Gastrocnemius medialis (tissue), 4 donors: ENCODE measurements at regions not wholly inside any gene's neighbourhood (a gene's known extent, or its start where the extent isn't known, plus 50 kb on each side); places are given as distances from the start of the nearest gene placed in this dataset.

ENCODE experiments used
- ATAC-seq, 2 donors: fragments of 150-250 bp; one replicate each; pipeline ENCODE4 v1.9.1; 2016
- DNase-seq, 2 donors: peaks; one replicate each; pipeline ENCODE4 v3.0.0-alpha.2; 2019
- H3K27ac ChIP-seq, 4 donors: fragments of 200-600 bp; sonication (generic); 1 replicate in 1 of 4; 2 replicates in 3 of 4; pipeline ENCODE4 v1.5.1; 2016 to 2018; ENCODE audit warnings: mild to moderate bottlenecking in 2 of 4, moderate library complexity in 1 of 4
- H3K27me3 ChIP-seq, 3 donors: fragments of 200-600 bp; sonication (generic) in 2 of 3; 1 replicate in 1 of 3; 2 replicates in 2 of 3; pipeline versions ENCODE4 v1.5.1 to v1.6.0; 2016 to 2019; ENCODE audit warnings: mild to moderate bottlenecking in 1 of 3, moderate library complexity in 1 of 3
- H3K36me3 ChIP-seq, 2 donors: fragments of 200-600 bp; sonication (generic) in 1 of 2; one replicate each; pipeline ENCODE4 v1.5.1; 2017 to 2018
- H3K4me1 ChIP-seq, 2 donors: fragments of 200-600 bp; sonication (generic) in 1 of 2; one replicate each; pipeline ENCODE4 v1.5.1; 2016 to 2017; ENCODE audit warnings: mild to moderate bottlenecking in 2 of 2
- H3K4me3 ChIP-seq, 4 donors: fragments of 200-600 bp; sonication (generic) in 3 of 4; 1 replicate in 1 of 4; 2 replicates in 3 of 4; pipeline ENCODE4 v1.5.1; 2016 to 2019; ENCODE audit warnings: mild to moderate bottlenecking in 2 of 4
- H3K9me3 ChIP-seq, 3 donors: fragments of 200-600 bp; sonication (generic) in 2 of 3; 1 replicate in 1 of 3; 2 replicates in 2 of 3; pipeline ENCODE4 v1.5.1; 2016 to 2019
- POLR2A ChIP-seq, 2 donors: fragments of 450-650 bp; IDR thresholded peaks; one replicate each; pipeline ENCODE4 v1.6.1; 2017; ENCODE audit warnings: antibody characterized with exemption in 2 of 2, mild to moderate bottlenecking in 2 of 2, moderate library complexity in 2 of 2
- in situ Hi-C, 4 donors: fragments of 200-750 bp; cut with MboI; loops; one replicate each; pipeline versions ENCODE4 v1.15.0 to v1.8.0; 2017; ENCODE audit warnings: low sequenced_read_pairs in 4 of 4
- intact Hi-C: fragments of 100-400 bp; cut with DNase I; formaldehyde crosslinking; loops from one replicate; pipeline ENCODE4 v1.15.1; 2023; ENCODE audit warnings: low total_unique reads
- TF ChIP-seq, protein P1 (sequence below), 5 experiments: fragments of 450-650 bp in 3 of 5; fragments of 200-600 bp in 2 of 5; sonication (generic) in 2 of 5; IDR thresholded peaks in 4 of 5; conservative IDR thresholded peaks in 1 of 5; 1 replicate in 4 of 5; 2 replicates in 1 of 5; pipeline ENCODE4 v1.5.1; 2016 to 2019; ENCODE audit warnings: antibody characterized with exemption in 5 of 5, mild to moderate bottlenecking in 3 of 5, moderate library complexity in 3 of 5

DNA sequence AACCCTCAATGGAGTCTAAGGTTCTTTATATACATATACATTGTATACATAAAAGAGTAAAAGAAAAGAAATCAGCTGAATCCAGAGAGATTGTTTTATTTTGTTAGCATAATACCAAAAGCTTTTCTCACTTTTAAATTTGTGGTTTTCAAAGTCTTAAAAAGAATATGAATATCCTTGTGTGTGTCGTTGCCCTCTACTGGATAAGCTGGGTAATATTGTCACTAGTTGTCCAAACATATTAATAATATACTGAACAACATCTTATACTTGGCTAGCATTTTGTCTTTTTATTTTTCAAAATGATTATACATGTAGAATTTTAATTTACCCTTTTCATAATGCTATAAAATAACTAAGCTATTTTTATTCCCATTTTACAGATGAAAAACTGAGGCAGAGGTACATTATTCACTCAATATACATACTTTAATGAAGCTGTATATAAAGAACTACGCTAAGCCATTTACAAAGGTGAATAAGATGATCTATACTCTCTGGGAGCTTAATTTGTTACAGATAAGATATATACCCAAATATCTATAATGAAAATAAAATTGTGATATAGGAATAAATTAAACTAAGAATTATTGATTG, 531.7 kb downstream of the TFAP2B start:
- intact Hi-C loops (loop anchor here (5.0 kb wide), 1 partner anchor 533 kb away; the partner anchor contains the start of gene TFAP2B), in situ Hi-C loops (no loop called here)
- DNase-seq (no peak), ATAC-seq (no peak)
- TF ChIP-seq POLR2A (IDR thresholded peaks at IDR 0.05) = no peak
- TF ChIP-seq, protein P1, sequence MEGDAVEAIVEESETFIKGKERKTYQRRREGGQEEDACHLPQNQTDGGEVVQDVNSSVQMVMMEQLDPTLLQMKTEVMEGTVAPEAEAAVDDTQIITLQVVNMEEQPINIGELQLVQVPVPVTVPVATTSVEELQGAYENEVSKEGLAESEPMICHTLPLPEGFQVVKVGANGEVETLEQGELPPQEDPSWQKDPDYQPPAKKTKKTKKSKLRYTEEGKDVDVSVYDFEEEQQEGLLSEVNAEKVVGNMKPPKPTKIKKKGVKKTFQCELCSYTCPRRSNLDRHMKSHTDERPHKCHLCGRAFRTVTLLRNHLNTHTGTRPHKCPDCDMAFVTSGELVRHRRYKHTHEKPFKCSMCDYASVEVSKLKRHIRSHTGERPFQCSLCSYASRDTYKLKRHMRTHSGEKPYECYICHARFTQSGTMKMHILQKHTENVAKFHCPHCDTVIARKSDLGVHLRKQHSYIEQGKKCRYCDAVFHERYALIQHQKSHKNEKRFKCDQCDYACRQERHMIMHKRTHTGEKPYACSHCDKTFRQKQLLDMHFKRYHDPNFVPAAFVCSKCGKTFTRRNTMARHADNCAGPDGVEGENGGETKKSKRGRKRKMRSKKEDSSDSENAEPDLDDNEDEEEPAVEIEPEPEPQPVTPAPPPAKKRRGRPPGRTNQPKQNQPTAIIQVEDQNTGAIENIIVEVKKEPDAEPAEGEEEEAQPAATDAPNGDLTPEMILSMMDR (IDR thresholded peaks at IDR 0.05 in 4 of 5, conservative IDR thresholded peaks at IDR 0.05 in 1 of 5) = no peak
- H3K4me1 ChIP-seq = no peaks in the 10 kb centered on the region
- no peak overlapping the region for H3K4me3 ChIP-seq
- no peak overlapping the region for H3K27ac ChIP-seq
- H3K9me3 ChIP-seq = no peaks in the 10 kb centered on the region
- H3K27me3 ChIP-seq = no peaks in the 10 kb centered on the region
- no peaks in the 10 kb centered on the region for H3K36me3 ChIP-seq

DNA sequence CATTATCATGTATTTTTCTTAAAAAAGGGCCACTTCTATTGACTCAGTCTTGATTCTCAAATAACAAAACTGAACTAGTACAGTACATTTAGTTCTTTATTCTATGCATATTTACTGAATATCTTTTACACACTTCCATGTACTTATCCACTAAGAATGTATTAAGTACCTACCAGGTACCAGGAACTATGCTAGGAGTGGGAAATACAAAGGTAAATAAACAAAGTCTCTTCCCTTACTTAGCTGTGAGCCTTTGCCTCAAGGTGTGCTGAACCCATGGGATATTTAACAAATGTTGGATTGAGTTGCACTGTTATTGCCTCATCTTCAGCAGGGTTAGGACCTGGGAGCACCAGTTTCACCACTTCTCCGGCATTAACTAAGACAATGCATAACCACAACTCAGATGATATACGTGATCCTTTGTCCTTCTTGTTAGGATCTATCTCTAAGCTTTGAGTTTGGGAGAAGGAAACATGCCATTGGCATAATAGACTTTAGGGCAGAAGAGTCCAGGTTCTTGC, 533.9 kb downstream of the TFAP2B start:
- DNase-seq = no peak
- in situ Hi-C loops (no loop called here), intact Hi-C loops (loop anchor here (5.0 kb wide), 1 partner anchor 535 kb away; the partner anchor contains the start of gene TFAP2B)
- Histone ChIP-seq H3K4me3 (no peak overlapping the region), H3K27me3 (no peaks in the 10 kb centered on the region), H3K36me3 (no peaks in the 10 kb centered on the region), H3K9me3 (no peaks in the 10 kb centered on the region), H3K4me1 (no peaks in the 10 kb centered on the region), H3K27ac (no peak overlapping the region)
- no peak for TF ChIP-seq POLR2A (IDR thresholded peaks at IDR 0.05)
- TF ChIP-seq, protein P1 (IDR thresholded peaks at IDR 0.05 in 4 of 5, conservative IDR thresholded peaks at IDR 0.05 in 1 of 5) = no peak
- ATAC-seq = no peak

DNA sequence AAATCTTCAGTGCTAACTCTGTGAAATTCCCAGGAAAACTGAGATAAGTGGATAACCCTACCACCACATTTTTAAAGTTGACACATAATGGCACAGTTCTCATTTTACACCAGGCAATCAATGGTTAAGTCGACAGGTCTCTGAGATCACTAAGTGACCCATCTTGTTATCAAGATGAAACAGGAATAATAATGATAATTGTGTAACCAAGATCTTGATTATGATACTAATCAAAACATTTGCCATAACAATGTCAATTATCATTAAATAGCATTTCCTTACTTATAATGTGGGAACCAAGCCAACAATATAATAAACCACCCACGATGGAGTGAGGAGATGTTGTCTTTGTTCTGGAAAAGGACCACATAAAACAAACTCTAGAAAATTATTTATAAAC, 541.6 kb downstream of the TFAP2B start:
- DNase-seq (no peak), ATAC-seq (no peak)
- Histone ChIP-seq H3K27me3 (no peaks in the 10 kb centered on the region), H3K27ac (no peak overlapping the region), H3K4me3 (no peak overlapping the region), H3K36me3 (no peaks in the 10 kb centered on the region), H3K9me3 (no peaks in the 10 kb centered on the region), H3K4me1 (no peaks in the 10 kb centered on the region)
- TF ChIP-seq POLR2A (IDR thresholded peaks at IDR 0.05) = no peak
- TF ChIP-seq, protein P1 (IDR thresholded peaks at IDR 0.05 in 4 of 5, conservative IDR thresholded peaks at IDR 0.05 in 1 of 5) = no peak
- intact Hi-C loops (no loop called here), in situ Hi-C loops (no loop called here)

DNA sequence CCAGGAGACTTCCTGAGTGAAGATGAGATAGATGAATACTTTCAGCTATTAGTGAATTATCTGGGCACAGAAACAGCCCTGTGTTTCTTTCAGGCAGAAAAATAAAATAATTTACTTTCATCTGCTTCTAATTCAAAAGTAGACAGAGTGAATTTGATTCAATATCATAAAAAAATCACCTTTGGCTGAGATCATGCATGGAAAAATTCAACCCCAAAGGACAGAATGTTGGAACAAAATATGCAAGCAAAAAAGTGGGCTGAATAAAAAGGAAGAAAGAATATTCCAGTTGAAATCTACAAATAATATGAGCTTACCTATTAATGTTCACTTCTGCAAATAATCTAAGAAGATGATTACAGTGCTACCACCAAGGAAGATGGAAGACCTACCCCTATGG, 546.9 kb downstream of the TFAP2B start:
- Histone ChIP-seq H3K27ac (no peak overlapping the region), H3K9me3 (no peaks in the 10 kb centered on the region), H3K36me3 (no peaks in the 10 kb centered on the region), H3K4me1 (no peaks in the 10 kb centered on the region), H3K27me3 (no peaks in the 10 kb centered on the region), H3K4me3 (no peak overlapping the region)
- TF ChIP-seq, protein P1 (IDR thresholded peaks at IDR 0.05 in 4 of 5, conservative IDR thresholded peaks at IDR 0.05 in 1 of 5) = no peak
- in situ Hi-C loops = no loop called here
- ATAC-seq (no peak), DNase-seq (no peak)
- intact Hi-C loops = no loop called here

DNA sequence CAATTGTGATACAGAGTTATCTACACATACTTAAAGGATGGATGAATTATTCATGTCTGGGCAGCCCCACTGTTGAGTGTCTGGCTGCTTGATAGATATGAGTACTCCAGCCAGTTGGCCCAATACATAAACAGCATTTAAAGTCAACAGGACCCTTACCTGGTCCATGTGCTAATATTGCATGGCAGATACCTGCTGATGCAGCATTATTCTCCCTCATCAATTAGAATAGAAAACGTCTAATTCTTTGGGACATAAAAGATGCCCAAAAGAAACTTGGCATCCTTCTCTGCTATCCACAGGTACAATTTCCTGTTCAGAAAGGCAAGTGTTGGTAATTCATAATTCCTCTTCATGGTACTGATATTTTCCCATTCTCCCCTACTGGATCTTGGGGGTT, 550.8 kb downstream of the TFAP2B start:
- H3K36me3 ChIP-seq = no peaks in the 10 kb centered on the region
- in situ Hi-C loops = no loop called here
- H3K9me3 ChIP-seq = no peaks in the 10 kb centered on the region
- H3K4me3 ChIP-seq = no peak overlapping the region
- TF ChIP-seq, protein P1 (IDR thresholded peaks at IDR 0.05 in 4 of 5, conservative IDR thresholded peaks at IDR 0.05 in 1 of 5) = no peak
- no peak for TF ChIP-seq POLR2A (IDR thresholded peaks at IDR 0.05)
- no peak for ATAC-seq
- no peaks in the 10 kb centered on the region for H3K4me1 ChIP-seq
- H3K27me3 ChIP-seq = no peaks in the 10 kb centered on the region
- intact Hi-C loops = no loop called here
- DNase-seq = no peak
- H3K27ac ChIP-seq = no peak overlapping the region
